HG03457 (cell line): ENCODE measurements at regions not wholly inside any gene's neighbourhood (a gene's known extent, or its start where the extent isn't known, plus 50 kb on each side); places are given as distances from the start of the nearest gene placed in this dataset.

Experiments used
- ATAC-seq: cut with Tn5 transposase; IDR thresholded peaks from one replicate; pipeline ENCODE4 v1.9.1; 2021; ENCODE audit warnings: moderate number of reproducible peaks; ENCODE audit not compliant: unreplicated experiment

DNA sequence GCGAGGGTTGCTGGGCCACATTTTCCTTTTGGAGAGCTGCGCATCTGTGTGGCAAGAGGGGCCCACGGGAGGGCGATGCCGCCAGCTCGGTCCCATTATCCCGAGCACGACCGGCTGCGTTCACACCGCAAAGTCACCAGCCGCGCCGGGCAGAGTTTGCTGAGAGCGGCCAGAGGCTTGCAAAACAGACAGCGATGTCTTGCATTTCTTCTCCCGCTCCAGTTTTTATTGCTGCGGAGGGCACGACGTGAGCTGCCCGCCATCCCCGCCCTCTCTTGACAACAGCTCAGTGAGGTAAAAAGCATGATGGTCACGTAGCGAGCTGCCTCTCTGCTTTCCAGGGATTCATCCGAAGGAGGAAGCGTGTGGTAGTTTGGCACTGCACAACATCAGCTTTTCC is 102.1 kb upstream of the TENM3 start:
- ATAC-seq, result no peak

DNA sequence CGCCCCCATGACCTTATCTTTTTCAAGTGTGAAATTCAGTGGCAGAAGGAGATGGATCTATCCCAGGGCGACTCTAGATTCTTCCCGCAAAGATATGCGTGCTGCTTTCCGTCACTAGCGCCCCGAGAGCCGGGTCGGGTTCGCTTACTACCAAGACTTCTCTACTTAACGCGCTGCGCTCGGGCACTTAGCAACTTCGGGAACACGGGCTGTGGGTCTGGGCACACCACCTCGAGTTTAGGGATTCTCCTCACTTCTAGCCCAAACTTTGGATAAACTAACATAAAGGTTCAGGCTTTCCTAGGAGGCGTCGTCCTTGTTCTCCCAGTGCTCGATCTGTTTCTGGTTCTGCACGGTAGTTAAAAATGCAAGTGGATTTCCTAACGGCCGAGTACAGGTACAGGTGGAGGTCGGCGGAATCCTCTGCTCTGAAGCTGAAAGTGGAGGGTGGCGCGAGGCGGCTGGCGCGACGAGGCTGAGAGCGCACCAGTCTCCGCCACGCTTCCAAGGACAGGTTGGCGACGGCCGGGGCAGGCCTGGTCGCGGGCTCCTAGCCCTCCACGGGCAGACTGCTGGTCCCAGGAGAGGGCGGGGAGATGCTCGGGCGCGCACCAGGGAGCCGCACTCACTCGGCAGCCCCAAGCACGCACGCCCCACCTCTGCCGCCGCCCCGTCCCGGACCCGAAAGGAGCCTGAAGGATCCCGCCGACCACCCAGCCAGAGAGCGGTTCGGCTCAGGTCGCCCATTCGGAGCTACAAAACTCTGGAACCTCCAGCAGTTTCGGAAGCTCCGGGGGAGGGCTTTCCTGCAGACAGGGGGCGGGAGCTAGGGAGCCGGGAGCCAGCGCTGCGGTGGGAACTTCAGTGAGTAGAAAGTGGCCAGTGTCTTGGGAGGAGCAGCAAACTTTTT is 100.8 kb upstream of the TENM3 start:
- no peak for ATAC-seq

DNA sequence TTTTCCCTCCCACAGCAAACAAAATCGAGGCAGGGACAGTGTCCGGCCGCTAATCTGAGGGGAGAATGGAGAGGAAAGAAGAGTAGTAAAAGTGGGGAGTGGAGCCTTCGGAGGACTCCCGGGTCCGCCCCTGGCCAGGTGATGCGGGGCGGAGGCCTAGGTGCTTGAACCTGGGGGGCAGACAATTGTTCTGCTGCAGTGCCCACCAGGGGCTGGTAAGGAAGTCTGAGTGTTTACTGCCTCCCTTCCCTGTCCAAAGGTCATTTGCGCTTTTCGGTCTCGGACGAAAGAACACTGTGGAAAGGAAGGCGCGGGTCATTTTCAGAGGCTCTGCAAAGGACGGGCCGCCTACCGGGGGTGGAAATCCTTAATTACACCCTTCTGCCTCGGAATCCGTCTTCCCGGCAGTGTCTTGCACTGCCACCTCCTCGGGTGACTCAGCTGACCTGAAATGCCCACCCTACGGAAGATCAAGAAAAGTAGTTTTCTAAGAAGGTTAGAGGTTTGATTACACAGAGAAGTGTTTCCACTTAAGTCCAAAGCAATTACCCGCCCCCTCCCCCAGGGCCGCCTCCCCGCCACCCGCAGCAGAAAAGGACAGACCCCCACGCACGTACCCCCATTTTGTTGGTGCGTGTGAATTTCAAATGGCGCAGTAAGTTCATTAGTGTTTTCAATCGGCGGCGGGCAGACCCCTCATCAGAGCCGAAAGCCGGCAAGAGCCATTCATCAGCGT is 99.9 kb upstream of the TENM3 start:
- no peak for ATAC-seq

DNA sequence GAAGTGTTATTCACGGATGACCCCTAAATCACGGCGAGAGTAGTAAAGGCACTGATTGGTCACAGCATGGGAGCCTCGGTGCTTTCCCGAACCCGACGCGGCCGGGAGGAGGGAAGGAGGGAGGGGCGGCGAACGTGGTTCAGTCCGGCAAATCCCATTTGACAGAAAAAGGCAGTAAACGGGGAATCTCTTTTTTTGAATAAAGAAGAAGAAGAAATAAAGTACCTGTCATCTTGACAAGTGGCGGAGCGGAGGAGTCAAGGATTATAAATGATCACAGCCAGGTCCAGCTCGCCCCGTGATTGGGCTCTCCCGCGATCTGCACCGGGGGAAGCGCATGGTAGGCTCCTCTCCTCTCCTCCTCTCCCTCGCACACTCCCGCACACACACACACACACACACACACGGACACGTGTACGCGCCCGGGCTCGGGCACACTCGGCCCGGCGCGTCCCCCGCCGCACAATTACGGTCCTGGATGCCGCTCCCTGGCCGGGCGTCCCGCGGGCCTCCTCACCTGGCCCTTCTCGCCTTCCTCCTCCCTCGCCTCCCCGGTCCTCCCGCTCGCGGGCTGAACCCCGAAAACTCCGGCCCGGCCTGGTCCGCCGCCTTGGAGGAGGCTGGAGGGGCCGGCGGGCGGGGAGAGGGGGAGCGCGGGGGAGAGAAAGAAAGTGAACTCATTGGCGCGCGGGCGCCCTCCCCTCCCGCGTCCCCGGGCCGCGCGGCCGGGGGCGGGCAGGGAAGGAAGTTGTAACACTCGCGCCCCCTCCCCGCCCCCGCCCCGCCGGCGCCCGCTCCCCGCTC is 99.2 kb upstream of the TENM3 start:
- ATAC-seq, result no peak

GRCh38 chr4:182144626-182145333 is 98.4 kb upstream of the TENM3 start:
- no peak for ATAC-seq

- no peak for ATAC-seq
Measured at GRCh38 chr4:182145334-182145905, 97.8 kb upstream of the TENM3 start.

DNA sequence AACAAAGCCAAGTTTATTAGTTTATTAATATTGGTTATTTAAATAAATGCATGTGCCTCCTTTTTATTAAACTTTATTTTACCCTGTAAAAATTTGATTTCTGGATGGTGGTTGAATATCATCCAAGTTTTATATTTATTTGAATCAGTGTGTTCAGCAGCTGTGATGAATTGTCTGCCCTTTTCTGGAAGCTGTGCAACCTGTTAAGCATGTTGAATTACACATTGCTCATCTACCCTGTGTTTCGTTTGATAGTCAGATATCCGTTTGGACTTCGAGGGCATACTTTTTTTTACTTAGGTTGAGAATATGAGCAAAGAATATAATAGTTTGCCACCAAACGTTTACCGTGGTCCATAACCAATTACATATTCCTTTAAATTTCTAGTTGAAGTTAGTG is 95.8 kb upstream of the TENM3 start:
- ATAC-seq, result no peak

DNA sequence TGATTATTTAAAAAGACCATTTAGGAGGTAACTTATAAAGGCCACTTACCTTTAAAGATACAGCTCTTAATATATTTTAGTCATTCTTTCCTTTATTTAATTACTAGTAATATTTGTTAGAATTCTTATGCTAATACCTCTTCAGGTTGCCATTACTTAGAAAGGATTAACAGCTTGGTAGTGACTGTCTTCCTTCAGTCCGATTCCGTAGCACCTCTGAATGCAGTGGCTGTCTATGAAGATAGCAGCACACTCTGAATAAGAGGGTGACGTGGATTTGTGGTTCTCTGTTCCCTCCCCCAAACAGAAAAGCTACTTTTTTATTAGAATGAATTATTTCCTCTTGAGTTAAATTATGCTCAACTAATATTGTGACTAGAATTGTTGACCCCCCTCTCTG is 92.6 kb upstream of the TENM3 start:
- ATAC-seq, result no peak

- ATAC-seq, result no peak
Measured at GRCh38 chr4:182155806-182156205, 87.4 kb upstream of the TENM3 start.

DNA sequence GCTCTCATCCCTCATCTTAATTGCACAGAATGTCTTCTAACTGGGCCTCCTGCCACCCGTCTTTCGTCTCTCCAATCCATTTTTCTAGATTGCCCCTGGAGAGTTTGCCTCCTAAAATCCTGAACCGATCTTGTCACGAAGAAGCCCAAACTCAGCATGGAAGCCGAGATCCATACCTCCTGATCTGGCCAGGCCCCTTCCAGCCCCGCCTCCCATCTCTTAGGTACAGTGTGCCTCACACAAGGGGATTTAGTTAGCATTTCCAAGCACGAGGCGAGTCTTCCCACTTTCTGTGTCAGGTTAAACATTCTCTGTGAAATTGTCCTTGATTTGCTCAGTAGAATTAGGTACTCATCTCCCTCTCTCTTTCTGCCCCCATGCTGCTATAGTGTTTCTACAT is 80.0 kb upstream of the TENM3 start:
- ATAC-seq, result no peak

- ATAC-seq, result no peak
Measured at GRCh38 chr4:182169572-182169971, 73.6 kb upstream of the TENM3 start.

DNA sequence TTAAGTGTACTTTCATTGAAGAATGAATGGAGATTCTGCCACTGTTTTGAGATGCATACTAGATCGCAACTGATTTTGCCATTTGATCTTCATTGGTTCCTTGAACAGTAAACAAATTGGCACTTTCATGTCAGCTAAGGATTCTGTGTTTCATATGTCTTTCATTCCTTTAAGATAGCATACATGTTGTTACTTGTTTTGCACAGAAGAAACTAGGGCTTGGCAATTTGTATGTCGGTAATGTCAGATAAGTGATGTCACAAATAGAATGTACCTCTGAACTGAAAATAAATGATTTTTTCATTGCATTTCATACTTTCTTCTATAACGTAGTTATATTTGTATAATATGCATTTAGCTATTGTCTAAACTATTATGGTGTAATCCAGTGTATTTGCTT is 73.2 kb upstream of the TENM3 start:
- no peak for ATAC-seq

DNA sequence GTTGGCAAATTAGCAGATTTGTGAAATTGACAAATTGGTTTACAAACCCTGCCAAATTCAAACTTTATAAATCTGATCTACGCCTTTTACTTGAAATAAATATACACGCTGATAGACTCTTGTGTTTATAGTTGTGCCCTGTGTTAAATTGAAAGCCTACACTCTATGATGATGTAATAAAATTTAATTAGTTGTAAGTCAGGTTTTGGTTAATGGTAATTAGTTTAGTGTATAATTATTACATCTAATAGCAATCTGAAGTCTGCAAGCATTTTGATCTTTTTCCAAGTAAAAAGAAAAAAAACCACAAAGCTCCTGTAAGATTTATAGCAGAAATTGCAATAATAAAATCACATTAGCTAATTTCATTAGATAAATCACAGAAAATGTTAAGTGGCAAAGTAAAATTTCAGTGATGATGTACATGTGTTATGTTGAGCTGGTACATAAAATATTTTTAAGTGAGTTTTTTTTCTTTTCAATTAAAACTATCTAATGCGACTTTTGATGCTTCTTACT is 72.7 kb upstream of the TENM3 start:
- ATAC-seq, result no peak

- ATAC-seq, result no peak
Measured at GRCh38 chr4:182174979-182175378, 68.2 kb upstream of the TENM3 start.

DNA sequence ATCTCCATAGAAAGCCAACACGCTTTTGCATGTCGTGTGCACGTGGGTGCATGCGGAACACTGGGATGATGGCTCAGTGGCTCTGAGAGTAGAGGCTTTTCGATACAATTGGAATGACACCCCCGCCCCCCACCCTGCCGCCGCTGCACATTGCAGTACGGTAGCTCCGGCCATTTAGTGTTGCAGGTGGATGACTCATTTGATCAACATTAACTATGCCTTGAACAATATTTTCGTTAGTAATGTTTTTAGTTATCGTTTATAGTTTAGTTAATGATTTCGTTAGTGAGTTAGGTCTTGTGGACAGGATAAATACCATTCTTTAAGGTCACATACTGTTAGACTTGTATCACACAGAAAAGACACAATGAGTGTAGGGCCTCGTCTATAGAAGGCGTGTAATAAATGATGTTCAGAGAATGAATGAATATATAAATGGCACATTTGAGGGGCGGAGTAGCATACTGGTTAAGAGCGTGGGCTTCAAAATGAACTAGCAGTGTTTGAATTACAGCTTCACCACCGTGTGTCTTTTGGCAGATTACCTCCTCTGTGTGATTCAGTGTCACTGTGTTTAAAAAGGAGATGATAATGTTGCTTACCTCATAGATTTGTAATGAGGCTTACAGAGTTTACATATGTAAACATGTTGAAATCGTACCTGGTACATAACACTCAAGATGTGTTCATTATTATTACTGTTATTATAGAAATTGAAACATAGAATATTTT is 67.2 kb upstream of the TENM3 start:
- ATAC-seq, result no peak

DNA sequence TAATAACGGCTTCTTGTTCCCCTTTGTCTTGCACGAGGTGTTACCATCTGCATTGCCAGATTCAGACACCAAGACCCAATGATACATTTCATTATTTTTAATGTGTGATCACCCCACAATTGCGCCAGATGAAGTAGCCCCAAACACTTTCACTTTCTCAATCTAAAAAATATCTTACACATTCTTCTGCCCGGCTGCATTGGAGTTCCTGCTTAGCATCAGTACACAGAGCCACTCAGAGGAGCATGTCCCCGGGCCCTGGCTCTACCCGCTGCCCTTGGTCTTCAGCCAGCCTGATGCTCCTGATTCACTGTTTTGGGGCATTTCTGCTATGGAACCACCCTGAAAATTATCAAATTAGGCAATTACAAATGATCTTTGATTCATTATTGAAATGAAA is 66.0 kb upstream of the TENM3 start:
- ATAC-seq, result no peak

DNA sequence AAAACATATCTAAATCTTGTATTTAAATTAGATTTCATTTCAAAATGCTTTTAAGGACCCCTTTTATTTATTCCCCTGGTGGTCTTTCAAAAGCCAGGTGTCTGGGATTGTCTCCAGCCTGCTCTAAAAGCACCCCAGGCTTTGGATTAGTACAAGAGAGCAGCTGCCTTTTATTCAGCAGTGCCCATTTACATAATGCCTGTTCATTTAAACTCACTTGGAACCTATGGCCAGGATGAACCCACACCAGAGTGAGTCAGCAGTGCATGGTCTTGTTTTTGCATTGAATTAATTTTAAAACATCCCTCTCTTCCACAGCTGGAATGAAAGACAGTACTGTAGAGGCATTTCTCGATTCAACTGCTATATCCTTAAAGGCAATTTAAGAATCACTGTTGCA is 64.1 kb upstream of the TENM3 start:
- no peak for ATAC-seq

- ATAC-seq, result no peak
Measured at GRCh38 chr4:182179751-182180150, 63.5 kb upstream of the TENM3 start.

DNA sequence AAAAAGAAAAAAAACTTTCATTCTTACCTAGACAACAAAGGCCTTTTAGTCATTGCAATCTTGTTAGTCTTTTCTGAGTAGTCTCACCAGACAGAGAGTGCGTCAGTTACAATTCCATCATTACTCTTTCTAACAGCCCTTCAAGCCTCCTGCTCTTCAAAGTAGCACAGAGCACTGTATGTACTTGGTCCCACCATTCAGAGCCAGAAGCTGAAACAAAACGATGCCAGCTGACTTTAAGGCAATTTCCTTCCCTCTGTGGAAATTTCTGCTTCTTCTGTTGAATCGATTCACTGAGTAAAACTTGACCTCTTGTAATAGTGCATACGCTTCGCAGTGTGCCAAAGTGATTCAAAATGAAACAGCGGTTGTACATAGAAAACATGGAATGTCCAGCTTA is 57.7 kb upstream of the TENM3 start:
- ATAC-seq, result no peak

DNA sequence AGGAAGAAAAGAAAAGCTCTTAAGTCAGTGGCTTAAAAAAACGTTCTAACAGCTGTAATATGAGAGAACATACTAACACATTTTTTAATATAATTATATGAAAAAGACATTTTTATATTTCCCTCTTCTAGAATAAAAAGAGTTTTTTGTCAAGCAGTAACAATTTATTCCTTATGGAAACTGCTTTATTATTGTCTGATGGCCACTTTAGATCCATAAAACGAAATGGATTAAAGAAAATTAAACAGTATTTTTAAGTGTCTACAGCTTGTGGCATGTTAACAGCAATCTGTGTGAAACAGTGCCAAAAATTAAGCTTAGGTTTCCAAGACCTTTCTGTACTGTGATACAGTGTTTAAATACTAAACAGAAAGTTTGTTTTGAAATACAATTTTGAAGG is 55.5 kb upstream of the TENM3 start:
- no peak for ATAC-seq
